HG02763 (cell line): ENCODE measurements at regions not wholly inside any gene's neighbourhood (a gene's known extent, or its start where the extent isn't known, plus 50 kb on each side); places are given as distances from the start of the nearest gene placed in this dataset.
"Not testable (repeated sequence)": the region's sequence is repeated elsewhere in the genome, so short reads cannot be mapped to it uniquely, and the experiment has no call there.

ENCODE experiments used
- ATAC-seq: cut with Tn5 transposase; IDR thresholded peaks from one replicate; pipeline ENCODE4 v1.9.1; 2021; ENCODE audit warnings: mild to moderate bottlenecking, moderate library complexity; ENCODE audit not compliant: unreplicated experiment

DNA sequence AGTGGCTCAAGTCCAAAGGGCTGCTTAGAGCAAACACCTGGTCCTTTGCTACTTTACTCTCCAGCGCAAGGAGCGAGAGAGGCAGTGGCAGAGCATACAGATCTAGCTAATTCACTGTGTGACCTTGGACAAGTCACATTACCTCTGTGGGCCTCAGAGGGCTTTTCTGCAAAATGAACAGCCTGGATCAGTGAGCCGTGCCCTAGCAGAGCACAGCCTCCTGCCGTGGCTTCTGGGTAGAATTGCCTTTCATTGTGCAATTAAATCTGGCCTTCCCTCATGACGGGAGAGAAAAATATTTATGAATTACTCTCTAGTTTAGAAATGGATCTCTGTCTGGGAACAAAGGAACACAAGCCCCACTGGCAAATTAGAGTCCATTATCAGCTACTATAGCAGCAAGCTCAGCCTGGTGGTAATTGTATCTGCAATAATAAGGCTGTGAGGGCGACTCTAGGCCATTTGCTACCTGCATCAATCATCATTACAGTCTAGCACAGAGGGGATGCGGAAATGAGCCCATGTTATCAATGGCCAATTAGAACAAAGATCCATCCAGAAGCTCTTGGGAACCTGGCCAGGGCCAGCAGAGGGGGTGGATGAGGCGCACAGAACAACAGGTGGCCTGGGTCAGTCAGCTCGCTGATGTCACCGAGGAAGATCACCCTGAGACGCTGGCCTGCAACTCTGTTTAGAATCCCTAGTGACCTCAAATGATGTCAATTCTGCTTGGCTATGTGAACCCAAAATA, 114.2 kb upstream of the LY86 start:
- ATAC-seq = no peak

DNA sequence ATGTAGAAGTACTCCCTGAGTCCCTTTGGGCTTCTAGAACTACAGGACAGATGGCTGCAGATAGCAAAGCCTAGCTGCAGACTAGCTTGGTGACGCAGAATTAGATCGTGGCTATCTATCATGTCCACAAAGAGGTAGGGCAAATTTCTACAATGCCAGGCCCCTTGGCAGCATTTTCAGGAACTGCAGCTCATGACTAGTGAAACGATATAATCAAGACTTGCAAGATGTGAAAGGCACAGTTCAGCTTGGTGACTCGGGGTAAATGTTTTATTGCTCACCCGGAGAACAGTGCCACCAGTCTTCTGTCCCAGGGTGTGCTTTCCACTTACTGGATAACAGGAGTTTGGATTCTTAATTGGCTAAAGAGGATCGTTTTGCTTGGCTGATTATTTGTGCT, 108.7 kb upstream of the LY86 start:
- ATAC-seq = no peak

DNA sequence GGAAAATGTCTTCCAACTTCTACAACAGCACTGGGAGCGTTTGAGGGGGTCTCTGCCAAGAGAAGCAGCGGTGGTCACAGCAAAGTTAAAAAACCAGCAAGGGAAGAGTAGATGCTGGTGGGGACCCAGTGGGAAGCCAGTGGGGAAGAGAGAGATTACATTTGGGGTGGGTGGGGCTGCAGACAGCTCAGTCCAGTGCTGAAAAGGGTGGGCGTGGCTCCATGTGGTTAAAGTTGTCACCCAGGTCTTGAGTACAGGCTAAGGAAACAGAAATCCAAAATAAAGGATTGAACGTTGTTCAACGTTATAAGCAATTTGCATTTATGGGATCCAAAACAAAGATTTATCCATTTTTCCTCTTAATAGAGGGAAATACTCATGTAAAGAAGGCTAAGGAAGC, 106.3 kb upstream of the LY86 start:
- no peak for ATAC-seq

DNA sequence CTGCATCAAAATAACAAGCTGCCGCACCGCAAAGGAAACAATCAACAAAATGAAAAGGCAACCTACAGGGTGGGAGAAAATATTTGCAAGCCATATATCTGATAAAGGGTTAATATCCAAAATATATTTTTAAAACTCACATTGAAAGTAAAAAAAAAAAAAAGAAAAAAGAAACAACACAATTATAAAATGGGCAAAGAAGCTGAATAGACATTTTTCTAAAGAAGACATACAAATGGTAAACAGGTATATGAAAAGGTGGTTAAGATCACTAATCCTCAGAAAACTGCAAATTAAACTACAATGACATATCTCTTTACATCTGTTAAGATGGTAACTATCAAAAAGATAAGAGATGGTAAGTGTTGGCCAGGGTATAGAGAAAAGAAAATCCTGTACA, 105.4 kb upstream of the LY86 start:
- ATAC-seq = no peak

DNA sequence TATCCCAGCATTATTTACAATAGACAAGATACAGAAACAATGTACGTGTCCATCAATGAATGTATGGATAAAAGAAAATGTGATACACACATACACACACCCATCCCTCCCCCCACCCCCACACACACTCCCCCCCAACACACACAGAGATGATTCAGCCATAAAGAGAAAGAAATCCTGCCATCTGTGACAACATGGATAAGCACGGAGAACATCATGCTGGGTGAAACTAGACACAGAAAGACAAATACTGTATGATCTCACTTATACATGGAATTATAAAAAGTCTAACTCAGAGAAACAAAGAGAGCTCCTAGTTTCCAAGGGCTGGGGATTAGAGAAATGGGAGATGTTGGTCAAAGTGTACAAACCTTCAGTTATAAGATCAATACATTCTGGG, 104.8 kb upstream of the LY86 start:
- ATAC-seq = no peak

DNA sequence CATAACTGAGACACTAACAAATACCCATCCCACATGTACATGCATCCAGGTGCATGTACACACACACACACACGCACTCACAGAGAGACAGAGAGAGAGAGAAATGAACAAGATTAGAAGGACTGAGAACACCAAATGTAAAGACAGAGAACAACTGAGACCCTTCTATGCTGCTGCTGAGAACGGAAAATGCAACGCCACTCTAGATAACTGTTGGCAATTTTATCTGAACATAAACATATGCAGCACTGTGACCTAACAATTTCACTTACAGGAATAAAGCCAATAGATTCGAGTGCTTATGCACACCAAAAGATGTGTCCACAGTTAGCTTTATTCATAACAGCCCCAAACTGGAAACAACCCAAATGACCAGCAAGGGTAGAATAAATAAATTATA, 103.8 kb upstream of the LY86 start:
- ATAC-seq = no peak

DNA sequence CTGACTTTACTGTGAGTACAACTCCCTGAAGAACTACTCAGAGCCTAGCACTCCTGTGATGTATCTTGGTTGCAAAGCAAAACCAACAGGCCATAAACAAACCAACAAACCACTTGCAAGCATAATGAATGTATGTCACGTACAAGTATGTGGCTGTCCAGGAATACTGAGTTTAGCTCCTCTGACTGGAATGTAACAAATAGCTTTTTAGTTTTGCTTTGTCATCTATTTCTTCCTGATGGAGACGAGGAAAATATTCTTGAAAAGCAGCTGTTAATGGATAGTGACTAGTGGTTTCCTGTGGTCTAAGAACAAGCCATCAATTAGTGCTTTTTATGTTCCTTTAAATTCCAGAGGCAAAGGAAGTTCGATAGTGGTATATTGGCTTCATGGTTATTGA, 101.9 kb upstream of the LY86 start:
- ATAC-seq = no peak

DNA sequence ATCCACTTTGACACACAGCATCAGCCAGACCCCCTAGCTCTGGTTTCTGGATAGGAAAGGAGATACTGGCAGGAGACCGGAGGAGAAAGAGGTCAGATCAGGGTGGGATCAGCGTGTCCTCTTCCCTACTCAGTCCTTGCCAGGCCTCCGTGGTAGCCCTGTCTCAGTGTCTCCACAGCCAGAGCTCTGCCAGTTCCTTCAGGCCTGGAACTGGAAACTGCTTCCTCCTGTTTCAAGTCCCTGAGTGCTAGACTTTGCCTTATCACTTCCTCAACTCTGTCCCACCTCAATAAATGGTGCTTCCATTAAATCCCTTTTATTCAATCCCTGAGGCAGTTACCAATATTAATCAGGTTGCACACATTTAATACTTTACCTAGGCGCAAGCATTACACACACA, 96.8 kb upstream of the LY86 start:
- ATAC-seq = no peak

DNA sequence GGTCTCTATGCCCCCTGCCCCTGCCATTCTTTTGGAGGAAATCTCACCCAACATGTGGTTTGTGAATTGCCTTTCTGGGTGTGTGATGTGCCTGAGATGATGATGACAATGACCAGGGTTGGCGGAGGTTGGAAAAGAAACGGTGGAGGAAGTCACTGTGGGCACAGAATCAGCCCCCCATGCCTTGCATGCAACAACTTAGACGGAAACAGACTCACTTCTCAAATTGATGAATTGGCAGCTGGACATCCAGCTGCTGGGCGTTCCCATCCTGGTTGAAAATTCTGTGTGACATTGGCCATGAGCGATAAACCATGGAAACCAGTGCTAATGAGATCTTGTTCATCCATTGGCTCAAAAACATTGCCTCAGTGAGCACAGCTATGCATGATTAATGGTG, 95.8 kb upstream of the LY86 start:
- no peak for ATAC-seq

DNA sequence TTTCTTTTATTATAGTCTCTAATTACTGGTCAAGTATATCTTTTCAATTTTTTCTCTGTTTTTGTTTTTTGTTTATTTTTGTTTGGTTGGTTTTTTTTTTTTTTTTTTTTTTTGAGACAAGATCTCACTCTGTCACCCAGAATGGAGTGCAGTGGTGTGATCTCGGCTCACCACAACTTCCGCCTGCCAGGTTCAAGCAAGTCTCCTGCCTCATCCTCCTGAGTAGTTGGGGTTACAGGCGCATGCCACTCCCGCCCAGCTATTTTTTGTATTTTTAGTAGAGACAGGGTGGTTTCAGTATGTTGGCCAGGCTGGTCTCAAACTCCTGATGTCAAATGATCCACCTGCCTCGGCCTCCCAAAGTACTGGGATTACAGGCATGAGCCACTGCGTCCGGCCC, 94.4 kb upstream of the LY86 start:
- not testable (repeated sequence) for ATAC-seq

DNA sequence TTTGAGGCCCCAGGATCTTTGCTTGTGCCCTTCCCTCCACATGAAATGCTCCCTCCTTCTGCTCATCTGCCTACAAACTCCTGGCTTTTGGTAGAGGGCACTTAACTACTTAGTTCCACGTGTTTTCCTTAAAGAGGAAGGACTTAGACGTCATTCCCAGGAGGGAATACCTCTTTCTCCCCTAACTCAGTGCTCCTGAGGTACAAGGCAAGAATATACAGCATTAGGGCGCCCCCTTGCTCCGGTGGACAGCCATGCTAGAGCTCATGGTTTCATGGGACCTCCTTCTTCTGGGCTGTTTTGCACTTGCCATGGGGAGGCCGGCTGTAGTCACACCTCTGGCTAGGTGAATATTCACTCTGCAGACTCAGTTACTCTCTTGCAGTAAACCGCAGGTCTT, 93.8 kb upstream of the LY86 start:
- no peak for ATAC-seq

DNA sequence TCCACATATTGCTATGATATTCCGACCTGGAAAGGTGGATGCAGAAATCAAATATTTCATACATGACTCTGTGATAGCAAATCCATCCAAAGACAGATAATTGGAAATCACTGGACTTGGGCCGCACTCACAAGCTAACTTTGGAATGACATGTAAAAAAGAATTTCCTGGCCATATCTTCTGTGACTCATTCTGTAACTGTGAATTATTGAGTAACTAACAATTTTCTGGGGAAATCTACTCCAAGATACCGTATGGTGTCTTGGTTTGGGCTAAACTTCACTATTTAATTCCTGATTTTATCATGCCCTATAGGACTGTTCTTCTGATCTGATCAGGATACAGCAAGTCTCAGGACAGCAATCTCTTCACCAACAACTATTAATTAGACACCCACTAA, 92.7 kb upstream of the LY86 start:
- ATAC-seq = no peak

DNA sequence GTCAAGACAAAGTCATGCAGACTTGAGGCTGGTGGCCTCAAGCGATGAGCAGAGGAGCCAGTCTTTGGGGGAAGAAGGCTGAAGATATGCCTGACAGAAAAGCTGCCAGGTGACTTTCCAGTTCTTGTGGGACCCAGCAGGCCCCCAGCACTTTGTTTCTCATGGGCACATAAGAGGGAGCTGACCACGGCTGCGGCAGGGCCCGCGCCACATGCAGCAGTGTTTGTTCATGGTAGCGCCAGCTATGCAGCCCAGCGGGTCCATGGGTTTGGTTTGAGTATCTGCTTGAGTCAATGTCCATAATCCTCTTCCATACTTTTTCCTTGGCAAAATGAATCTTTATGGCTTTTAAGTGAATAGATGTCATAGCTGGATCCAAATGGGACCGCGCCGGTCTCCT, 91.0 kb upstream of the LY86 start:
- no peak for ATAC-seq

DNA sequence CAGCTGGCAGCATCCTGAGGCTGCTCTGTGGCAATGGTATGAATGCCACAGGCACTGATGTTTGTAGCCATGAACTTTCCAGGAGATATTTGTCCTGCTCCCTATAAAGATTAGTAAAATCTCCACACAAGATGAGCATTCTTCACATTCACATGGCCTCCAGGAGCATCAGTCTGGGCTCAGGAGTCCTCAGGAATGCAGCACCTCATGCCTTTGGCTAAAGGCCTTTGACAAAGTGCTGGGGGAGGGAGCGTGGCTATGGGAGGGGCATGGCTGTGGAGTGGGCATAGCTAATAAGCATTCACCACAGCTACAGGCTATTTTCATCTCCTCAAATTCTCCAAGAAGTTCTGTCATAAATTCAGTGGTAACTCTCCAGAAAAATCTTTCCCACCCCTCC, 90.5 kb upstream of the LY86 start:
- no peak for ATAC-seq

DNA sequence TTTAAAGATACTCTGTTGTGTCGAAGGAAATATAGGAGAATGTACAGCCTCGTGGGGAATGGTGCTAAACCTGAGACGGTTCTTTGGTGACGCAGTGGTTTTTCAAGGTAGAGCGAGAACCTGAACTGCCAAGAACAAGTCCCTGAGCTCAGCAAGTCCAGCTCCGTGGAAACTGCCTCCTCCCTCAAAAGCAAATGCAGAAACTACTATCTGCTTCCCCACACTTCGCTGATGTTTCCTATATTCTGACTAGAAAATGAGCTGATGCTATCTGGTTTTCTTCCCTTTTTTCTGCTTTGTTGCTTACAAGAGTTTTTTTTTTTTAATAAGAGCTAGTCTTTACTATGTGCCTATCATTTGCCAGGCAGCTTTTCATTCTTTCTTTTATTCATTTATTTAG, 85.3 kb upstream of the LY86 start:
- ATAC-seq = no peak

DNA sequence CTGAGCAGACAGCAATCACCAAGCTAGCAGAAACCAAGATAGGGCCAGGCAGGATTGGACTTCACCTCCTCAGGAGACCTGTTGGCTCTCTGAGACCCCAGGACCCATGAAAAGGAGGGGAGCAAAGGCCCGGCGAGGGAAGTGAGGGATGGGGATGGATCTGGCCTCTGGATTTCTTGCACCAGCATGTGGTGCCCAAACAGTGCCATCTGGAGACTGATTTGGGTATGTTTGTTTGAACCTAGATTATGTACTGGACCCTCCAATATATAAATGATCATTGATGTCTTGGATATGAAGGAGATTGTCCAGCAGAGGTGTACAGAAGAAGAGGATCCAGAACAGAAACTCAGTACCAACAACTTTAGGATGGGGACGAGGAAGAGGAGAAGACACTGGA, 83.4 kb upstream of the LY86 start:
- no peak for ATAC-seq

DNA sequence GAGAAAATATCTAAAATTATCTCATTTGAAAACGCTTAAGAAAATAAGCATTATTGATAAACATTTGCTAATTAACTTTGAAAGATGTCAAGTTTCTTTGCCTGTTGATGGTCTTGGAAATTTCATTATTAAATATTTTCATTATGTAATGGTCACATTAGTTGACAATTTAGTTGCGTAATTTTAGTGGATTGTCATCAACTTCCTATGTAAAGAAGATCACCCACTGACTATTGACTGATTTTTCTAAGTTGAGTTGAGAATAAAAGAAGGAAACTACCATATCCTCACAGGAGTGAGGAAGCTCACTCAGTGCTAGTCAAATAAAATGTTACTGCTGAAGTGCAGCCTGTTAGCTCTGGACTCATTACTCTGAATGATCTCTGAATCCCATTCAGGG, 79.9 kb upstream of the LY86 start:
- no peak for ATAC-seq

DNA sequence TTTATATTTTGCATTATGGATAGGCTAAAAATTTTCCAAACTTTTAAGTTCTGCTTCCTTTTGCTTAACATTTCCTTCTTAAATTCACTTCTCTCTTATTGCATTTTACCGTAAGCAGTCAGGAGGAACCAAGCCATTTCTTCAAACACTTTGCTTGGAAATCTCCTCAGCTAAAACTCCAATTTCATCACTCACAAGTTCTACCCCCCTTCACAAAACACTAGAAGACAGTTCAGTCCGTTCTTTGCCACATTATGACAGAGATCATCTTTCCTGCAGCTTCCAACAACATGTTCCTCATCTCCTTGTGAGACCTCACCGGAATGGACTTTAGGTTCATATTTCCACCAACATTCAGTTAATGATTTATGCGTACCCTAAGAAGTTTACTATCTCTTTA, 79.2 kb upstream of the LY86 start:
- no peak for ATAC-seq

DNA sequence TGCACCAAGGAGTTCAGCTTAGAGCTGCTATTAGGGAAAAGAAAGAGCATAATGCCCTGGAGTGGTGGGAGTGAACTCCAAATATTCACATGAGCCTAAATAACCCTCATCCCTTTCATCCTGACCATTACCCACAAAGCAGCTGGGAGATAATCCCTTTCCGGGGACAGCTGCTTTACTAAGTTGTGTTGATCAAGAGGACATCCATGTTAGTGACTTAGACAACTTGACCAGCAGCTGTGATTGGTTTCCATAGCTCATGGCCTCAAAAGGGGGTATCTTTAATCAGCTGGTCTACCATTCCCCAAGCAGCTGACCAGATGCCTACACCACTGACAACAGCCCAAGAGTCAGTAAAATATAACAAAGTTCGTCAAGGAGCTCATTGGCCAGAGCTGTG, 75.8 kb upstream of the LY86 start:
- no peak for ATAC-seq

DNA sequence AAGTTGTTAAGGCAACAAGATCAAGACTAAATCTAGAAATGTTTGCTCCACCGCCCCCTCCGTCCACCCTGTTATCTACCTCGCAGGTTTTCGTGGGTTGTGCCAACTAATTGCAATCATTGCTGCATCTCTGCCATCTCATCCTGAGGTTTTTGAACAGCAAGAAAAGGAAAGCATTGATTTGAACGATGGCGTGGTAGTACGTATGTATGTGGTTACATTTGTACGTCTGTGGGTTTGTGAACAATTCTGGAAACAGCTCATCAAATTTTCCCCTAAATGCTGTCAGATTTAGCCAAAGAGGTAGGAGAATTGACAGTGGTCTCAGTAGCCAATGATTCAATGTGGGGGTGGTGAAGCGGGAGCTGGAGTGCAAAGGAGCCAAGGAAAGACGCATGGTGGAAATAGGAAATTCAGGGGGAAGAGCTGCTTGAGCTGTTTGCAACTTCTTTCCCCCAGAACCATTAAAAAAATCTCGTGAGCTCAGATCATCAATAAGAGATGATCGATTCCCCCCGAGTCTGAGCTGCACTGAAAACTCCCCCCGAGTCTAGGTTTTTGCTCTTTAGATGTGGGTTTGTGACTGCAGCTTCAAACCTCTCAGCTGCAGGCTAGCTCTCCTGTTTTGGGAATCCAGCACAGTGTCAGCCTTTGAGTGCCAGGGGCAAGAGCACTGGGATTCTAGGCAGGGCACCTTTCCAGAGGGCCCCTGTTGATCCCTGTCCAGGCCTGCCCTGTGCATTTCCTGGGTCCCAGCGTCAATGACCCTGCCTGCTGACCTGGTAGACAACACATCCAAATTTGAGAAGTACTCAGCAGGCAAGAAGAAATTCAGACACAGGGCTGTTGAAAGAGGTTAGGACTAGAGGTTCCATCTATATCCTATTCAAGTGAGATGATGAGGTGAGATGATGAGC, 72.6 kb upstream of the LY86 start:
- ATAC-seq = no peak

DNA sequence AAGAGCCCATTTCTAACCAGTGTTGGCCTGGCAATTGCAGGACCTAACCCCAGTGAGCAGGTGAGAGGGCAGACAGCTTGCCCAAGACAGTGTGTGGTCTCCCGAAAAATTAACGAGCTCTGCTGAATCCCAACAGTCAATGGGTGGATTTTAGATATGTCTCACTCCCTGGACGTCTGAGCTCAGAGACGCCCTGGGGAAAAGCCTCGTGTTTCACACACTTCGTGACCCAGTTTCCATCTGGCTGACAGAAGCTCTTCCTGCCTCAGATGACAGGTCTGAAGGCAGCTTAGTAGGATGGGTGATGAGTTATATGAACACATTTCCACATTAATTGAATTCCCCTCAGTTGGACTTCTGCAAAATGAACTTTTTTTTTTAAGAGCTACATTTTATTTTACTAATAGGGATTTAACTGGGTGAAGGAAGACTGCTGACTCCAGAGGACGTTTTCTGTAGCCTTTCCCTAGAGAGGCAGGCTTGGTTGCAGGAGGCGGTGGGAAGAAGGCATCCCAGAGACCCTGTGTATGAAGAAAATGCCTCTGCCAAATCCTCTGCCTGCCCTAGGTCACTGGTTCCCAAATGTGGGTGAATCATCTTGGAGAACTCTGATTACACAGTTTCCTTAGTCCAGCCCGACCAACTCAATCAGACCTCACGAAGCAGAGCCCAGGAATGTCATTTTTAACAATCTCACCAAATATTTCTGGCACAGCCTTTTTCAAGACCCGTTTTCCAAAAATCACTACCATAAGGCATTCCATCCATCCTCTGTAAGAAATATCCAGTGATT, 71.7 kb upstream of the LY86 start:
- no peak for ATAC-seq
